ENCODE measurements at regions not wholly inside any gene's neighbourhood (a gene's known extent, or its start where the extent isn't known, plus 50 kb on each side); places are given as distances from the start of the nearest gene placed in this dataset.
"Not testable (repeated sequence)": the region's sequence is repeated elsewhere in the genome, so short reads cannot be mapped to it uniquely, and the experiment has no call there.

GRCh38 chr7:12884856-12885440, 197.5 kb downstream of the ARL4A start:
- DNase-seq (ENCODE audit: low read depth in 2 of 2), result no peak

- no peak for DNase-seq (ENCODE audit: low read depth in 2 of 2)
Measured at GRCh38 chr7:12888717-12889116, 201.3 kb downstream of the ARL4A start.

DNA sequence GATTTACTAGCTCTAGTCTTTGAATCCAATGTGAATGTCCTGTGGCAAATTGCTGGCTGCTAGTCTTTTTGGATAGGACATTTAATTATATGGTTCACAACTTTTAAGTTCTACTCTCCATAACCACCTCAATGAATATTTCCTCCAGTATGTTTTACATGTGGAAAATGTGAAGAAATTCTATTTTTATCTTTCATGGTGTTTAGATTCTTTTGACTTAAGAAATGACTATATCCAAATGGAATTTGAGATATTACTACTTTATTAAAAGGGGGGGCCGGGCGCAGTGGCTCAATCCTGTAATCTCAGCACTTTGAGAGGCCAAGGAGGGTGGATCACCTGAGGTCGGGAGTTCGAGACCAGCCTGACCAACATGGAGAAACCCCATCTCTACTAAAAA, 202.0 kb downstream of the ARL4A start:
- DNase-seq (ENCODE audit: low read depth in 2 of 2), result no peak

- no peak for DNase-seq (ENCODE audit: low read depth in 2 of 2)
Measured at GRCh38 chr7:12890586-12890985, 203.2 kb downstream of the ARL4A start.

- no peak for DNase-seq (ENCODE audit: low read depth in 2 of 2)
Measured at GRCh38 chr7:12893292-12893691, 205.9 kb downstream of the ARL4A start.

GRCh38 chr7:12895296-12895695, 207.9 kb downstream of the ARL4A start:
- no peak for DNase-seq (ENCODE audit: low read depth in 2 of 2)

GRCh38 chr7:12896316-12896715, 208.9 kb downstream of the ARL4A start:
- no peak for DNase-seq (ENCODE audit: low read depth in 2 of 2)

- DNase-seq (ENCODE audit: low read depth in 2 of 2), result no peak
Measured at GRCh38 chr7:12898004-12898403, 210.6 kb downstream of the ARL4A start.

DNA sequence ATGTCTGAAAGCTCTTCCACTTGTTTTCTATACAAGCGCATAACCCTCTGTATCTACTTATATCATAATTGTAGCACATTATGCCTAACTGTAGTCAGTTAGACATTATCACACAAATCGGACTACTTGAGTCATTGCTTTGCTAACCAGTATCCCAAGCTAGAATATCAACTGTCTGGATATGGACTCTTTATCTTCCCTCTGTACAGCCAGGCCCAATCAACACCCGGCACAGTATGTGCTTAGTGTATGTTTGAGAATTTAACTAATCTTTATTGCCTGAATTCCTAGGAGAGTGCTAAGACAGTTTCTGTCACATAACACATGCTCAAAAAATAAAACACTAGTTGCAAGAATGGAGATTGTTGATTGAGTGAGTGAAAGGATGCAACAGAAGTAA, 211.2 kb downstream of the ARL4A start:
- DNase-seq (ENCODE audit: low read depth in 2 of 2), result no peak

GRCh38 chr7:12905671-12906070, 218.2 kb downstream of the ARL4A start:
- no peak for DNase-seq (ENCODE audit: low read depth in 2 of 2)

DNA sequence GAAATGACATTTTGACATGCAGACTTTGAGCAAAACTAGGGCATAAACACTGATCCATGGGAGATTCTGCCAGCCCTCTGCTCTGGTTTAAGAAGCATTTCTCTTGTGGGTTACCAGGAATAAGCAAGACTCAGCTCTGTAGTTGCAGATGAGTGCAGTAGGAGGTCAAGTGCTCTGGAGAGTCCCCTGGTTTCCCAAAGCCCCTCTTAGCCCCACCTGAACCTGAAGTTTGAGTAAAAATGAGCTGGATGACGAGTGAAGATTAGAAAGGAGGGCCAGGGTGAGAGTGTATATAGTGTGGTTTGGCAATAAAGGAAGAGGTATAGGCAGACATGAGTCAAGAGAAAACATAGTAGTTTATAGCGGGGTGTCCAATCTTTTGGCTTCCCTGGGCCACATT, 220.3 kb downstream of the ARL4A start:
- no peak for DNase-seq (ENCODE audit: low read depth in 2 of 2)

DNA sequence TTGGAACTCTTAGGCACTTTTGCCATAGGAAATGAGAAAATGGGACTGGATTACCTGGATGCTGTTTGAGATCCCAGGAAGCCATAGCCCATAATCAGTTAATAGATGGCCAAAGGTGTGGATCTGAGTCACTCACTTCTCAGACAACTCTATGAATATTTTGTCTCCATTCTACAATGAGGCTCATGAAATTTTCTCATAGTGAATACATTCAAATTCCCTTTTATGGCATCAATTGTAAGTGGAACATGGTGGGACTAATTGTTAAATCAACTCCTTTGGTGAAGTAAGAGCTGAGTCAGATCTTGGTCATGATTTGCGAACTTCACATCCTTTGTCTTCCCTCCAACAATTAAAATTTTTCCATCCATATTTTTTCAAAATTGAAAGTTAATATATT, 222.1 kb downstream of the ARL4A start:
- DNase-seq (ENCODE audit: low read depth in 2 of 2), result no peak

GRCh38 chr7:12911053-12911452, 223.6 kb downstream of the ARL4A start:
- DNase-seq (ENCODE audit: low read depth in 2 of 2), result no peak

GRCh38 chr7:12913002-12913401, 225.6 kb downstream of the ARL4A start:
- DNase-seq (ENCODE audit: low read depth in 2 of 2), result no peak

- DNase-seq (ENCODE audit: low read depth in 2 of 2), result no peak
Measured at GRCh38 chr7:12917801-12918200, 230.4 kb downstream of the ARL4A start.

- DNase-seq (ENCODE audit: low read depth in 2 of 2), result no peak
Measured at GRCh38 chr7:12921751-12922345, 234.4 kb downstream of the ARL4A start.

GRCh38 chr7:12923971-12924370, 236.5 kb downstream of the ARL4A start:
- no peak for DNase-seq (ENCODE audit: low read depth in 2 of 2)

GRCh38 chr7:12926206-12926605, 238.8 kb downstream of the ARL4A start:
- no peak for DNase-seq (ENCODE audit: low read depth in 2 of 2)

- no peak for DNase-seq (ENCODE audit: low read depth in 2 of 2)
Measured at GRCh38 chr7:12927635-12928434, 240.4 kb downstream of the ARL4A start.

DNA sequence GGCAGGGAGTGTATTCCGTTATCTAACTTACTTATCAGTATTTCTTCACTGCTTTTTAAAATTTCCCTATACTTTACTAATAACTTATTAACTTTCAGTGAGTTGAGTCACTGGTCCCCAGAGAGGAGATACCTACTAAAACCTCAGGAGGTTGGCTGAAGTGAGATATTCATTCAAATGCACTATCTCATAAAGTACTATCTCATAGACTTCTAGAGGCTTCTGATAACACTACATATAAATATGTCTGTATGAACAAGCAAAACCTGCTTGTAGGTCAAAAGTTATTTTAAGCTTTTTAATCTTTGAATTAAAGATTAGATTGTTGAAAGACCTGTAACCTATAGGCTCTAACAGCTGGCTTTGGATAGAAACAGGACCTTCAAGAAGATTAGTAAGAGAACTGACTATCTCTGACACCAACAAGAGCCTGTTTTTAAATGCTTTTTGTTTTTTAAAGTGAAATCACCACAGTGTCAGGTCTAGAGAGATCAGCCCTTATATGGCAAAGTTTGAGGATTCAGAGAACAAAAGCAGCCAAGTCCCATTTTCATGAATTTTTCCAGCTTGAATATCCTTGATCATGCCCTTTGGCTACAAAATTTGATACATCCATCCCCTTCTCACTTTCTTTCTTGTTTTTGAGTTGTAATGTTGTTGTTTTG, 242.2 kb downstream of the ARL4A start:
- DNase-seq (ENCODE audit: low read depth in 2 of 2), result no peak

GRCh38 chr7:12930534-12930933, 243.1 kb downstream of the ARL4A start:
- no peak for DNase-seq (ENCODE audit: low read depth in 2 of 2)

GRCh38 chr7:12931465-12931864, 244.0 kb downstream of the ARL4A start:
- not testable (repeated sequence) for DNase-seq (ENCODE audit: low read depth in 2 of 2)

DNA sequence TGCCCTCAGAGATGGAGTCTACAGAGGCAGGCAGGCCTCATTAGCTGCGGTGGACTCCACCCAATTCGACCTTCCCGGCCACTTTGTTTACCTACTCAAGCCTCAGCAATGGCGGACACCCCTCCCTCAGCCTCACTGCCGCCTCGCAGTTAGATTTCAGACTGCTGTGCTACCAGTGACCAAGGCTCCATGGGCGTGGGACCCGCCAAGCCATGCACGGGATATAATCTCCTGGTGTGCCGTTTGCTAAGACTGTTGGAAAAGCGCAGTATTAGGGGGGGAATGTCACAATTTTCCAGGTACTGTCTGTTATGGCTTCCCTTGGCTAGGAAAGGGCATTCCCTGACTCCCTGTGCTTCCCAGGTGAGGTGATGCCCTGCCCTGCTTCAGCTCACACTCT, 252.3 kb downstream of the ARL4A start:
- DNase-seq (ENCODE audit: low read depth in 2 of 2), result no peak
